SK-N-MC (cell line): ENCODE measurements at regions not wholly inside any gene's neighbourhood (a gene's known extent, or its start where the extent isn't known, plus 50 kb on each side); places are given as distances from the start of the nearest gene placed in this dataset.

Experiments used
- EZH2 ChIP-seq: fragments of 200-600 bp; sonication (generic); IDR thresholded peaks from one replicate; pipeline ENCODE4 v1.6.1; 2017; ENCODE audit warnings: antibody characterized with exemption
- FOXP2 ChIP-seq: optimal IDR thresholded peaks from 2 replicates; pipeline ENCODE3; 2011; ENCODE audit warnings: mild to moderate bottlenecking, moderate library complexity; ENCODE audit not compliant: insufficient read depth; ENCODE audit errors: extremely low read length, control extremely low read depth
- POLR2AphosphoS5 ChIP-seq: IDR thresholded peaks from 2 replicates; pipeline ENCODE4 v1.6.1; 2012; ENCODE audit warnings: mild to moderate bottlenecking, low read depth, low read length, borderline replicate concordance

GRCh38 chr6:21507811-21508210 is 85.7 kb upstream of the SOX4 start:
- TF ChIP-seq POLR2AphosphoS5, result no peak
- TF ChIP-seq EZH2, result no peak
- TF ChIP-seq FOXP2, result no peak
